Stimulated activated CD8-positive, alpha-beta memory T cell treated with anti-CD3 and anti-CD28 coated beads, Interleukin-7, amount 100 ng/mL, for 48 hours (primary cell): ENCODE measurements at regions not wholly inside any gene's neighbourhood (a gene's known extent, or its start where the extent isn't known, plus 50 kb on each side); places are given as distances from the start of the nearest gene placed in this dataset.
A peak's percentile ranks its signal among the peaks of the same experiment; 100 is the strongest.

Source experiments
- DNase-seq, 2 donors: peaks; one replicate each; pipeline ENCODE4 v3.0.0-alpha.2; 2020; ENCODE audit warnings: low read depth in 1 of 2; ENCODE audit errors: extremely low read depth in 1 of 2

GRCh38 chr17:71966055-71966454 lies 154.8 kb upstream of the SOX9 start:
- no peak for DNase-seq

- DNase-seq, result no peak
Observed at GRCh38 chr17:71966459-71967313, 154.1 kb upstream of the SOX9 start.

- DNase-seq, result no peak
Observed at GRCh38 chr17:71969500-71969899, 151.3 kb upstream of the SOX9 start.

- no peak for DNase-seq
Observed at GRCh38 chr17:71970312-71970711, 150.5 kb upstream of the SOX9 start.

GRCh38 chr17:71974051-71974450 lies 146.8 kb upstream of the SOX9 start:
- DNase-seq, result no peak

- DNase-seq, result no peak
Observed at GRCh38 chr17:71975331-71975801, 145.5 kb upstream of the SOX9 start.

GRCh38 chr17:71976011-71976649 lies 144.7 kb upstream of the SOX9 start:
- DNase-seq, result no peak

- no peak for DNase-seq
Observed at GRCh38 chr17:71978435-71978834, 142.4 kb upstream of the SOX9 start.

- no peak for DNase-seq
Observed at GRCh38 chr17:71980171-71980570, 140.6 kb upstream of the SOX9 start.

GRCh38 chr17:71983828-71984227 lies 137.0 kb upstream of the SOX9 start:
- DNase-seq, result peak in 1 of 2 donors; percentile 7

- no peak for DNase-seq
Observed at GRCh38 chr17:71985111-71986039, 135.4 kb upstream of the SOX9 start.

GRCh38 chr17:71986886-71987285 lies 133.9 kb upstream of the SOX9 start:
- DNase-seq, result no peak

- DNase-seq, result no peak
Observed at GRCh38 chr17:71987634-71988033, 133.2 kb upstream of the SOX9 start.

GRCh38 chr17:71989117-71989516 lies 131.7 kb upstream of the SOX9 start:
- no peak for DNase-seq

- DNase-seq, result no peak
Observed at GRCh38 chr17:71993363-71993762, 127.5 kb upstream of the SOX9 start.

GRCh38 chr17:71995590-71995989 lies 125.2 kb upstream of the SOX9 start:
- no peak for DNase-seq

GRCh38 chr17:72004011-72004427 lies 116.8 kb upstream of the SOX9 start:
- no peak for DNase-seq

GRCh38 chr17:72004611-72005331 lies 116.0 kb upstream of the SOX9 start:
- DNase-seq, result no peak

- DNase-seq, result no peak
Observed at GRCh38 chr17:72005332-72006163, 115.3 kb upstream of the SOX9 start.
